Mesendoderm (in vitro differentiated cells): ENCODE measurements at regions not wholly inside any gene's neighbourhood (a gene's known extent, or its start where the extent isn't known, plus 50 kb on each side); places are given as distances from the start of the nearest gene placed in this dataset.
"Not testable (repeated sequence)": the region's sequence is repeated elsewhere in the genome, so short reads cannot be mapped to it uniquely, and the experiment has no call there.

Experiments
- DNase-seq: peaks from one replicate; pipeline ENCODE4 v3.0.0; 2013
- H2AK5ac ChIP-seq: 2 replicates; pipeline ENCODE4 v1.6.1; 2013; ENCODE audit warnings: low read length, inconsistent platforms
- H2BK120ac ChIP-seq: 2 replicates; pipeline ENCODE4 v1.6.1; 2013; ENCODE audit warnings: low read depth, mild to moderate bottlenecking, low read length, moderate library complexity, mixed read lengths
- H2BK15ac ChIP-seq: replicated peaks from 2 replicates; pipeline ENCODE4 v1.6.1; 2013; ENCODE audit warnings: low read depth, mild to moderate bottlenecking, moderate library complexity
- H2BK5ac ChIP-seq: 2 replicates; pipeline ENCODE4 v1.6.1; 2013; ENCODE audit warnings: low read length, inconsistent platforms
- H3K18ac ChIP-seq: 2 replicates; pipeline ENCODE4 v1.6.1; 2013; ENCODE audit warnings: mild to moderate bottlenecking, low read length, mixed read lengths
- H3K23ac ChIP-seq: one replicate; pipeline ENCODE4 v1.6.1; 2013; ENCODE audit warnings: low read length
- H3K27ac ChIP-seq: 2 replicates; pipeline ENCODE4 v1.5.1; 2013; ENCODE audit warnings: low read depth, mild to moderate bottlenecking, inconsistent platforms, low read length, moderate library complexity
- H3K27me3 ChIP-seq: 2 replicates; pipeline ENCODE4 v1.6.1; 2013; ENCODE audit warnings: low read length, control low read depth, mild to moderate bottlenecking, inconsistent platforms; ENCODE audit not compliant: insufficient read depth, poor library complexity
- H3K36me3 ChIP-seq: 2 replicates; pipeline ENCODE4 v1.6.1; 2013; ENCODE audit warnings: low read length, inconsistent platforms; ENCODE audit not compliant: control insufficient read depth, insufficient read depth
- H3K4ac ChIP-seq: one replicate; pipeline ENCODE4 v1.6.1; 2013; ENCODE audit warnings: low read depth, mild to moderate bottlenecking, low read length, moderate library complexity
- H3K4me1 ChIP-seq: 2 replicates; pipeline ENCODE4 v1.6.1; 2013; ENCODE audit warnings: low read depth, low read length, inconsistent platforms; ENCODE audit not compliant: control insufficient read depth
- H3K4me2 ChIP-seq: 2 replicates; pipeline ENCODE4 v1.6.1; 2013; ENCODE audit warnings: low read length
- H3K4me3 ChIP-seq: 2 replicates; pipeline ENCODE4 v1.5.1; 2013; ENCODE audit warnings: mild to moderate bottlenecking, low read length
- H3K56ac ChIP-seq: one replicate; pipeline ENCODE4 v1.6.1; 2013; ENCODE audit warnings: low read length
- H3K79me1 ChIP-seq: 2 replicates; pipeline ENCODE4 v1.6.1; 2013; ENCODE audit warnings: low read length, inconsistent platforms
- H3K79me2 ChIP-seq: 2 replicates; pipeline ENCODE4 v1.6.1; 2013; ENCODE audit warnings: mild to moderate bottlenecking, low read length; ENCODE audit not compliant: control insufficient read depth, insufficient read depth
- H3K9ac ChIP-seq: 2 replicates; pipeline ENCODE4 v1.6.1; 2013; ENCODE audit warnings: low read length, inconsistent platforms
- H4K5ac ChIP-seq: one replicate; pipeline ENCODE4 v1.6.1; 2013; ENCODE audit warnings: low read length
- H4K8ac ChIP-seq: one replicate; pipeline ENCODE4 v1.6.1; 2013; ENCODE audit warnings: low read depth, mild to moderate bottlenecking, control low read depth, low read length, moderate library complexity
- WGBS: extraction: QIAGEN DNeasy Blood & Tissue Kit; methylation state at CpG from one replicate; pipeline ENCODE4 v1.1.7; 2013; ENCODE audit warnings: low lambda C conversion rate, missing lambda C conversion rate; ENCODE audit not compliant: insufficient coverage; ENCODE audit errors: extremely low coverage; 5-methylcytosine and 5-hydroxymethylcytosine counted together

- Histone ChIP-seq H3K79me2 (no peaks in the 10 kb centered on the region), H3K79me1 (no peaks in the 10 kb centered on the region), H3K23ac (no peak overlapping the region), H3K36me3 (no peaks in the 10 kb centered on the region), H3K18ac (no peak overlapping the region), H2BK5ac (no peak overlapping the region), H2BK15ac (no peak overlapping the region), H3K4me2 (no peak overlapping the region), H4K5ac (no peak overlapping the region), H3K27me3 (no peaks in the 10 kb centered on the region), H2BK120ac (no peak overlapping the region), H3K27ac (no peak overlapping the region), H3K4me1 (no peaks in the 10 kb centered on the region), H4K8ac (no peak overlapping the region), H3K56ac (no peak overlapping the region), H3K4me3 (no peak overlapping the region), H3K9ac (no peak overlapping the region), H3K4ac (no peak overlapping the region), H2AK5ac (no peak overlapping the region)
- DNase-seq = no peak
Measured at GRCh38 chr14:98931126-98931525, 340.9 kb downstream of the BCL11B start.

GRCh38 chr14:98931911-98932310 lies 340.1 kb downstream of the BCL11B start:
- Histone ChIP-seq H3K4me3 (no peak overlapping the region), H3K36me3 (no peaks in the 10 kb centered on the region), H2BK15ac (no peak overlapping the region), H3K4me1 (no peaks in the 10 kb centered on the region), H3K27ac (no peak overlapping the region), H2BK120ac (no peak overlapping the region), H3K9ac (no peak overlapping the region), H3K4me2 (no peak overlapping the region), H3K23ac (no peak overlapping the region), H3K79me1 (no peaks in the 10 kb centered on the region), H3K79me2 (no peaks in the 10 kb centered on the region), H2AK5ac (no peak overlapping the region), H2BK5ac (no peak overlapping the region), H3K4ac (no peak overlapping the region), H3K27me3 (no peaks in the 10 kb centered on the region), H4K8ac (no peak overlapping the region), H4K5ac (no peak overlapping the region), H3K18ac (no peak overlapping the region), H3K56ac (no peak overlapping the region)
- DNase-seq = no peak
- WGBS = no CpG with 5 or more reads among the region's 8 CpGs

DNA sequence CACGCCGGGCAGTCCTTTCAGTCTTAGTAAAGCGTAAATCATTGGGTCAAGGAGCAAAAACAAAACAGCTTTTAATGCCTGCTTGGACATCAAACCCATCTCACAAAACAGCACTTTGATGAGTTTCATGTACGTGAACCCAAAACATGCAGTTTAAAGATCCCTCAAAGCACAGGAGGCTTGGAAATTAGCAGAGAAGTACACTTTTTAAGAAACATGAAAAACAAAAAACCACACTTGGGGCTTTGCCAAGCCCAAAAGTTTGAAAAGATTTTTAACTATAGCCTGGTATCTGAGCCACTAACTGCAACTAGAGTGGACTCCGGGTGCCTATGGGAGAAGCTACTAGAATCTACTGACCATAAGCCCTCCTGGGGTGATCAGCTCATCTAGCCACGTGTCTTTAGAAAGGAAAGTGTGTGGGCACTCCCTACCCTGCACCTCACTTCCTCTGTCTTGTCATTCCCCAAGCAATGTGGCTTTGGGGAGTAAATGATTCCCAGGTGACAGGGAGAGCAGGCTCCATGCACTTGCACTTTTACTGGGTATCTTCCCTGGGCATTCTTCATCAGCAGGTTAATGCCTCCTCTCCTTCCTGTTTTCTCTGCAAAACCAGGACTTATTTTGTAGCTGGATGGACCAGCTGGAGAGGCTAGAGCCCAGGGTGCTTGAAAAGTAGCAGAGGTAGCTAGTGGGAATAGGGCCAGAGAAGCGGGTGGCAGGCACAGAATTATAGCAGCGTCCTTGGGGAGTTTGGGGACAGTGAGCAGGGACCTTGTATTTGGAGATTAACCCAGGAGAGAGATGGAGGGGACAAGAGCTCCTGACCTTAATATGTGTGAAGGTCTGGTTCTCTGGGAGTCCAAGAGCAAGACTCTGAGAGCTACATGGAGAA lies 339.3 kb downstream of the BCL11B start:
- H3K4ac ChIP-seq = no peak overlapping the region
- no peak overlapping the region for H3K4me2 ChIP-seq
- no CpG with 5 or more reads among the region's 8 CpGs for WGBS
- no peak for DNase-seq
- H3K56ac ChIP-seq = no peak overlapping the region
- no peak overlapping the region for H4K8ac ChIP-seq
- no peak overlapping the region for H2BK5ac ChIP-seq
- H3K23ac ChIP-seq = no peak overlapping the region
- no peak overlapping the region for H2AK5ac ChIP-seq
- no peak overlapping the region for H3K4me3 ChIP-seq
- H3K79me2 ChIP-seq = no peaks in the 10 kb centered on the region
- H3K9ac ChIP-seq = no peak overlapping the region
- no peak overlapping the region for H3K18ac ChIP-seq
- no peaks in the 10 kb centered on the region for H3K4me1 ChIP-seq
- no peaks in the 10 kb centered on the region for H3K36me3 ChIP-seq
- no peaks in the 10 kb centered on the region for H3K79me1 ChIP-seq
- no peak overlapping the region for H3K27ac ChIP-seq
- no peaks in the 10 kb centered on the region for H3K27me3 ChIP-seq
- no peak overlapping the region for H2BK120ac ChIP-seq
- no peak overlapping the region for H2BK15ac ChIP-seq
- no peak overlapping the region for H4K5ac ChIP-seq

DNA sequence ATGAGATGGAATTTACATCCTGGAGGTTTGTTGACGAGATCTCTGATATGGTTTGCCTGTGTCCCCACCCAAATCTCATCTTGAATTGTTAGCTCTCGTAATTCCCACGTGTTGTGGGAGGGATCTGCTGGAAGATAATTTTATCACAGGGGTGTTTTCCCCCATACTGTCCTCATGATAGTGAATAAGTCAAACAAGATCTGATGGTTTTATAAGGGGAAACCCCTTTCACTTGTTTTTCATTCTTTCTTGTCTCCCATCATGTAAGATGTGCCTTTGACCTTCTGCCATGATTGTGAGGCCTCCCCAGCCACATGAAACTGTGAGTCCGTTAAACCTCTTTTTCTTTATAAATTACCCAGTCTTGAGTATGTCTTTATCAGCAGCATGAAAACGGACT lies 337.4 kb downstream of the BCL11B start:
- not testable (repeated sequence) for H3K18ac ChIP-seq, H3K9ac ChIP-seq, H2BK5ac ChIP-seq, H3K4ac ChIP-seq, DNase-seq, H2BK120ac ChIP-seq, H4K5ac ChIP-seq, H3K27me3 ChIP-seq, H3K79me1 ChIP-seq, H4K8ac ChIP-seq, H2AK5ac ChIP-seq, H3K4me1 ChIP-seq, H3K4me3 ChIP-seq, H3K27ac ChIP-seq, H3K23ac ChIP-seq, H3K4me2 ChIP-seq, H3K36me3 ChIP-seq, H3K56ac ChIP-seq, H2BK15ac ChIP-seq, H3K79me2 ChIP-seq
- no CpG with 5 or more reads among the region's 5 CpGs for WGBS

DNA sequence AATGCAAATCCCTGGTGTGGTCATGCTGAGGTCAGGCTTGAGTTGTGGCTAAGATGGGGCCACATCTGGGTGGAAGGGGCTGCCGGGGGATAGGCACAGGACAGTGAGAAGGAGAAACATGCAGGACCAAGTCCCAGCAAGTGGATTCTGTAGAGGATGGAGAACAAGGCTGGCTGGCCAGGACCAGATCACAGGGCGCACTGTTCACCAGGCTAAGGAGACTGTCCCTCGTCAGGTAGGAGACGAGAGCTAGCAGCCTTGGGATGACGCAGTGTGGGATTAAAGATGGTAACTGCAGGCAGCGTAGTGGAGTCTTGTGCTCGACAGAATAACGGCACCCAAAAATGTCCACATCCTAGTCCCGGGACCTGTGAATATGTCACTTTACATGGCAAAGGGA lies 336.1 kb downstream of the BCL11B start:
- no peak overlapping the region for H3K18ac ChIP-seq
- H2AK5ac ChIP-seq = no peak overlapping the region
- no peak overlapping the region for H4K8ac ChIP-seq
- H2BK120ac ChIP-seq = no peak overlapping the region
- H3K4me3 ChIP-seq = no peak overlapping the region
- H2BK5ac ChIP-seq = no peak overlapping the region
- H3K27me3 ChIP-seq = no peaks in the 10 kb centered on the region
- no peak overlapping the region for H3K23ac ChIP-seq
- no peak overlapping the region for H2BK15ac ChIP-seq
- no peak overlapping the region for H3K4ac ChIP-seq
- H3K9ac ChIP-seq = no peak overlapping the region
- no peaks in the 10 kb centered on the region for H3K4me1 ChIP-seq
- no peak overlapping the region for H3K4me2 ChIP-seq
- H3K36me3 ChIP-seq = no peaks in the 10 kb centered on the region
- H3K79me2 ChIP-seq = no peaks in the 10 kb centered on the region
- no peak overlapping the region for H4K5ac ChIP-seq
- no peaks in the 10 kb centered on the region for H3K79me1 ChIP-seq
- no peak for DNase-seq
- WGBS = no CpG with 5 or more reads among the region's 9 CpGs
- H3K56ac ChIP-seq = no peak overlapping the region
- no peak overlapping the region for H3K27ac ChIP-seq

DNA sequence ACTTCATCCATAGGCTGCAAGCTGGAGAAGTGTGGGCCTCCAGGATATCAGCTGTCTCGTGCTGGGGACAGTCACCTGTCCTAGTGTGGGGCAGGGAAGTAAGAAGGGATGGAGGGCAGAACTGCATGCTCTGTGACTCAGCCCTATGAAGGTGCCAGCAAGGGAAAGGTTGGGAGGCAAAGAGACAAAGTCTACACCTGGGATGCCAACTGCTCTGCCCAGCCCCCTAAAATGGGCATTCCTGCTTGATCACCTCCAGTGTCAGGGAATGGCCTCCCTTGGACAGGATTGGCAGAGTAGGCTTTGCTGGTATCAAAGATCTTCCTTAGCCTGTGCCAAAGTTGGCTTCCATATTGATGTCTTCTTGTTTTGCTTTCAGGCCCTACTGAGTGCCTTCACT lies 335.0 kb downstream of the BCL11B start:
- Histone ChIP-seq H3K18ac (no peak overlapping the region), H3K9ac (no peak overlapping the region), H2BK15ac (no peak overlapping the region), H4K8ac (no peak overlapping the region), H3K36me3 (no peaks in the 10 kb centered on the region), H3K79me2 (no peaks in the 10 kb centered on the region), H3K27ac (no peak overlapping the region), H3K56ac (no peak overlapping the region), H2BK5ac (no peak overlapping the region), H3K4me1 (no peaks in the 10 kb centered on the region), H4K5ac (no peak overlapping the region), H3K79me1 (no peaks in the 10 kb centered on the region), H3K4ac (no peak overlapping the region), H3K4me2 (no peak overlapping the region), H2AK5ac (no peak overlapping the region), H3K27me3 (no peaks in the 10 kb centered on the region), H2BK120ac (no peak overlapping the region), H3K23ac (no peak overlapping the region), H3K4me3 (no peak overlapping the region)
- WGBS = no CpG with 5 or more reads among the region's 1 CpG
- no peak for DNase-seq
